H1 (cell line): ENCODE measurements at regions not wholly inside any gene's neighbourhood (a gene's known extent, or its start where the extent isn't known, plus 50 kb on each side); places are given as distances from the start of the nearest gene placed in this dataset.

Source experiments
- CTCF ChIA-PET: fragments of 300-600 bp; sonication (Branson Sonifier 250); formaldehyde crosslinking; loops from one replicate; lab custom pipeline; 2021; ENCODE audit not compliant: partially characterized antibody; lab: Charles Lee
- POLR2A ChIA-PET: fragments of 300-600 bp; sonication (Branson Sonifier 250); formaldehyde crosslinking; loops from one replicate; lab custom pipeline; 2021; ENCODE audit warnings: inconsistent platforms; ENCODE audit not compliant: partially characterized antibody; lab: Charles Lee
- DNase-seq, 2 experiments: peaks; one replicate each; pipeline versions ENCODE4 v3.0.0 to v3.0.0-alpha.2; 2010 to 2022; ENCODE audit warnings: low spot score in 2 of 2, low read depth in 1 of 2, mixed read lengths in 1 of 2
- FAIRE-seq: peaks from 2 replicates; lab custom pipeline; 2011; peaks lifted over from hg19 to GRCh38; lab: Jason Lieb, UNC
- H2AFZ ChIP-seq: 2 replicates; pipeline ENCODE4 v1.8.1; 2012; ENCODE audit warnings: low read length, inconsistent platforms
- H2AK5ac ChIP-seq: 2 replicates; pipeline ENCODE4 v1.6.1; 2013; ENCODE audit warnings: low read depth, low read length
- H2BK120ac ChIP-seq: replicated peaks from 2 replicates; pipeline ENCODE3; 2013; ENCODE audit warnings: low read depth, low read length, inconsistent platforms
- H2BK12ac ChIP-seq: 2 replicates; pipeline ENCODE4 v1.6.1; 2013; ENCODE audit warnings: low read depth, low read length
- H2BK15ac ChIP-seq: 2 replicates; pipeline ENCODE4 v1.6.1; 2013; ENCODE audit warnings: low read length
- H2BK20ac ChIP-seq: 2 replicates; pipeline ENCODE4 v1.6.1; 2013; ENCODE audit warnings: low read length
- H2BK5ac ChIP-seq: 2 replicates; pipeline ENCODE4 v1.6.1; 2013; ENCODE audit warnings: low read depth, low read length
- H3K14ac ChIP-seq: 2 replicates; pipeline ENCODE4 v1.6.1; 2013; ENCODE audit warnings: inconsistent platforms; ENCODE audit not compliant: insufficient read length
- H3K18ac ChIP-seq: 2 replicates; pipeline ENCODE4 v1.6.1; 2013; ENCODE audit warnings: low read length; ENCODE audit errors: extremely low read depth
- H3K23ac ChIP-seq: 2 replicates; pipeline ENCODE4 v1.6.1; 2013; ENCODE audit warnings: inconsistent platforms; ENCODE audit not compliant: insufficient read length
- H3K23me2 ChIP-seq: 2 replicates; pipeline ENCODE4 v1.6.1; 2013; ENCODE audit warnings: low read depth, low read length
- H3K27ac ChIP-seq: 2 replicates; pipeline ENCODE4 v1.6.1; 2011; ENCODE audit warnings: low read depth, low read length, inconsistent platforms
- H3K27me3 ChIP-seq, 4 experiments: replicated peaks in 1 of 4; 1 replicate in 1 of 4; 2 replicates in 3 of 4; pipeline versions ENCODE4 v1.6.1 to v1.8.1; 2011 to 2013; ENCODE audit warnings: low read length in 3 of 4, mild to moderate bottlenecking in 3 of 4, inconsistent platforms in 2 of 4, mixed read lengths in 2 of 4, moderate library complexity in 1 of 4; ENCODE audit not compliant: control insufficient read depth in 3 of 4, insufficient read depth in 3 of 4; ENCODE audit errors: extremely low read depth in 1 of 4
- H3K36me3 ChIP-seq, 4 experiments: 2 replicates each; pipeline versions ENCODE4 v1.6.1 to v1.8.1; 2011 to 2013; ENCODE audit warnings: mild to moderate bottlenecking in 4 of 4, low read length in 3 of 4, moderate library complexity in 2 of 4, control low read depth in 1 of 4, inconsistent platforms in 1 of 4; ENCODE audit not compliant: insufficient read depth in 4 of 4, control insufficient read depth in 2 of 4
- H3K4ac ChIP-seq: replicated peaks from 2 replicates; pipeline ENCODE3; 2013; ENCODE audit warnings: low read length, low read depth, mixed read lengths, inconsistent platforms; ENCODE audit not compliant: insufficient read length
- H3K4me1 ChIP-seq, 4 experiments: replicated peaks in 1 of 4; 1 replicate in 1 of 4; 2 replicates in 3 of 4; pipeline versions ENCODE4 v1.6.1 to v1.8.1; 2011 to 2013; ENCODE audit warnings: low read length in 3 of 4, inconsistent platforms in 2 of 4, mixed read lengths in 1 of 4; ENCODE audit not compliant: insufficient read depth in 4 of 4, control insufficient read depth in 3 of 4
- H3K4me2 ChIP-seq, 2 experiments: 2 replicates each; pipeline versions ENCODE4 v1.6.1 to v1.8.1; 2011 to 2013; ENCODE audit warnings: low read depth in 2 of 2, low read length in 2 of 2, control low read depth in 1 of 2, inconsistent platforms in 1 of 2, mild to moderate bottlenecking in 1 of 2; ENCODE audit not compliant: insufficient read depth in 1 of 2
- H3K4me3 ChIP-seq, 4 experiments: fragments of 200-600, 300-600 bp in 1 of 4; sonication (generic), shearing (Covaris generic), sonication (Bioruptor Twin) in 1 of 4; 2 replicates each; pipeline versions ENCODE4 v1.5.1 to v1.8.1; 2011 to 2016; ENCODE audit warnings: low read length in 4 of 4, low read depth in 3 of 4, control low read depth in 2 of 4, inconsistent platforms in 2 of 4, mild to moderate bottlenecking in 2 of 4, mixed read lengths in 1 of 4, moderate library complexity in 1 of 4; ENCODE audit not compliant: insufficient read depth in 2 of 4; ENCODE audit errors: extremely low read depth in 1 of 4
- H3K56ac ChIP-seq: replicated peaks from 2 replicates; pipeline ENCODE3; 2013; ENCODE audit warnings: low read depth, mild to moderate bottlenecking, mixed read lengths, low read length, inconsistent platforms; ENCODE audit not compliant: insufficient read length
- H3K79me1 ChIP-seq: 2 replicates; pipeline ENCODE4 v1.6.1; 2013; ENCODE audit warnings: low read depth, low read length, control low read depth
- H3K79me2 ChIP-seq, 2 experiments: 2 replicates each; pipeline versions ENCODE4 v1.6.1 to v1.8.1; 2012 to 2013; ENCODE audit warnings: low read length in 2 of 2, mild to moderate bottlenecking in 2 of 2, inconsistent platforms in 1 of 2; ENCODE audit not compliant: insufficient read depth in 2 of 2, control insufficient read depth in 1 of 2
- H3K9ac ChIP-seq, 4 experiments: replicated peaks in 1 of 4; 1 replicate in 1 of 4; 2 replicates in 3 of 4; pipeline versions ENCODE4 v1.6.1 to v1.8.1; 2011 to 2013; ENCODE audit warnings: low read depth in 3 of 4, low read length in 3 of 4, control low read depth in 2 of 4, mild to moderate bottlenecking in 2 of 4, moderate library complexity in 2 of 4, inconsistent platforms in 1 of 4; ENCODE audit errors: extremely low read depth in 1 of 4
- H3K9me3 ChIP-seq, 2 experiments: 2 replicates each; pipeline versions ENCODE4 v1.6.1 to v1.8.1; 2012 to 2013; ENCODE audit warnings: mild to moderate bottlenecking in 2 of 2, moderate library complexity in 2 of 2, control low read depth in 1 of 2, inconsistent platforms in 1 of 2, low read depth in 1 of 2, low read length in 1 of 2, mixed read lengths in 1 of 2; ENCODE audit not compliant: insufficient read depth in 2 of 2
- H4K20me1 ChIP-seq, 2 experiments: replicated peaks in 1 of 2; 2 replicates each; pipeline versions ENCODE3 to v1.8.1; 2011 to 2013; ENCODE audit warnings: inconsistent platforms in 2 of 2, low read length in 2 of 2, mild to moderate bottlenecking in 1 of 2; ENCODE audit not compliant: insufficient read depth in 2 of 2, control insufficient read depth in 1 of 2
- H4K5ac ChIP-seq: 2 replicates; pipeline ENCODE4 v1.6.1; 2013; ENCODE audit warnings: low read length, low read depth, mixed read lengths, inconsistent platforms; ENCODE audit not compliant: insufficient read length
- H4K8ac ChIP-seq: 2 replicates; pipeline ENCODE4 v1.8.0; 2013; ENCODE audit warnings: mild to moderate bottlenecking, moderate library complexity, low read length, inconsistent platforms; ENCODE audit not compliant: insufficient read depth; ENCODE audit errors: extremely low read depth
- H4K91ac ChIP-seq: replicated peaks from 2 replicates; pipeline ENCODE3; 2013; ENCODE audit warnings: low read length, mixed read lengths, inconsistent platforms; ENCODE audit not compliant: insufficient read length
- CREB1 ChIP-seq: IDR thresholded peaks from 2 replicates; pipeline ENCODE4 v1.6.1; 2012; ENCODE audit warnings: inconsistent platforms
- CTBP2 ChIP-seq: IDR thresholded peaks from 2 replicates; pipeline ENCODE4 v1.7.0; 2011; ENCODE audit warnings: borderline replicate concordance, mild to moderate bottlenecking, moderate library complexity, mixed read lengths, low read length; ENCODE audit not compliant: insufficient read depth, insufficient read length
- E2F6 ChIP-seq: IDR thresholded peaks from 2 replicates; pipeline ENCODE4 v1.6.1; 2012; ENCODE audit warnings: inconsistent platforms
- EGR1 ChIP-seq: IDR thresholded peaks from 2 replicates; pipeline ENCODE4 v1.6.1; 2011; ENCODE audit warnings: low read depth, low read length, borderline replicate concordance
- EP300 ChIP-seq, 2 experiments: IDR thresholded peaks; 1 replicate in 1 of 2; 2 replicates in 1 of 2; pipeline ENCODE4 v1.6.1; 2011 to 2012; ENCODE audit warnings: low read depth in 2 of 2, low read length in 2 of 2, mild to moderate bottlenecking in 2 of 2, borderline replicate concordance in 1 of 2, inconsistent platforms in 1 of 2, moderate library complexity in 1 of 2
- EZH2 ChIP-seq: fragments of 200-600 bp; sonication (generic); IDR thresholded peaks from 2 replicates; pipeline ENCODE4 v1.7.1; 2012; ENCODE audit warnings: low read depth, mild to moderate bottlenecking, moderate library complexity, low read length, inconsistent platforms; ENCODE audit not compliant: severe bottlenecking
- GTF2F1 ChIP-seq: IDR thresholded peaks from 2 replicates; pipeline ENCODE4 v1.6.1; 2012; ENCODE audit warnings: low read depth, low read length, improper control_type of control experiment, borderline replicate concordance
- HDAC6 ChIP-seq: IDR thresholded peaks from one replicate; pipeline ENCODE4 v1.7.1; 2012; ENCODE audit warnings: low read depth, mild to moderate bottlenecking, inconsistent platforms, low read length, moderate library complexity
- JUND ChIP-seq: IDR thresholded peaks from 2 replicates; pipeline ENCODE4 v1.6.1; 2011; ENCODE audit warnings: mild to moderate bottlenecking, improper control_type of control experiment, low read length
- MAFK ChIP-seq: IDR thresholded peaks from 2 replicates; pipeline ENCODE4 v1.6.1; 2012; ENCODE audit warnings: low read depth, mild to moderate bottlenecking, improper control_type of control experiment, low read length
- PHF8 ChIP-seq: fragments of 200-600 bp; sonication (generic); conservative IDR thresholded peaks from 2 replicates; pipeline ENCODE4 v1.7.1; 2012; ENCODE audit warnings: low read depth, mild to moderate bottlenecking, inconsistent platforms, low read length, moderate library complexity
- POLR2A ChIP-seq, 2 experiments: IDR thresholded peaks; 1 replicate in 1 of 2; 2 replicates in 1 of 2; pipeline ENCODE4 v1.6.1; 2011; ENCODE audit warnings: low read depth in 2 of 2, low read length in 2 of 2, mild to moderate bottlenecking in 2 of 2; ENCODE audit errors: control extremely low read depth in 1 of 2
- SIRT6 ChIP-seq: IDR thresholded peaks from one replicate; pipeline ENCODE4 v1.7.1; 2012; ENCODE audit warnings: low read length, inconsistent platforms
- SIX5 ChIP-seq: IDR thresholded peaks from 2 replicates; pipeline ENCODE4 v1.6.1; 2011; ENCODE audit warnings: mild to moderate bottlenecking, low read depth, low read length
- TAF7 ChIP-seq: optimal IDR thresholded peaks from 2 replicates; pipeline ENCODE3; 2011; ENCODE audit warnings: low read depth, mild to moderate bottlenecking, inconsistent platforms, low read length, moderate library complexity, borderline replicate concordance
- TEAD4 ChIP-seq: IDR thresholded peaks from 2 replicates; pipeline ENCODE4 v1.6.1; 2012; ENCODE audit warnings: low read depth, low read length, inconsistent platforms, mixed read lengths
- WGBS, 2 experiments: shearing (Covaris generic) in 1 of 2; methylation state at CpG; one replicate each; pipeline versions ENCODE4 v1.1.6 to v1.1.7; 2013 to 2015; ENCODE audit warnings: low lambda C conversion rate in 2 of 2, mixed read lengths in 2 of 2, inconsistent platforms in 1 of 2, low coverage in 1 of 2, missing lambda C conversion rate in 1 of 2; ENCODE audit not compliant: insufficient replicate concordance in 2 of 2, insufficient coverage in 1 of 2, insufficient read length in 1 of 2; ENCODE audit errors: extremely low coverage in 1 of 2, missing lambda C conversion rate in 1 of 2; 5-methylcytosine and 5-hydroxymethylcytosine counted together

- Histone ChIP-seq H3K27me3 (no peaks in the 10 kb centered on the region), H2BK20ac (no peak overlapping the region), H3K4me3 (no peak overlapping the region), H4K8ac (no peak overlapping the region), H3K4me1 (no peaks in the 10 kb centered on the region), H2AFZ (peak overlapping the region; percentile 40; the same call in 1 of the 2 replicates), H3K14ac (no peak overlapping the region), H3K79me2 (no peaks in the 10 kb centered on the region), H3K9ac (no peak overlapping the region), H3K56ac (no peak overlapping the region), H3K9me3 (no peaks in the 10 kb centered on the region), H3K4me2 (no peak overlapping the region), H4K20me1 (no peaks in the 10 kb centered on the region), H2BK15ac (no peak overlapping the region), H3K27ac (no peak overlapping the region), H2BK5ac (no peak overlapping the region), H2AK5ac (no peak overlapping the region), H4K5ac (no peak overlapping the region), H4K91ac (no peak overlapping the region), H3K18ac (no peak overlapping the region), H2BK12ac (no peak overlapping the region), H3K36me3 (no peaks in the 10 kb centered on the region), H2BK120ac (no peak overlapping the region), H3K23ac (no peak overlapping the region), H3K79me1 (no peaks in the 10 kb centered on the region), H3K23me2 (no peaks in the 10 kb centered on the region), H3K4ac (no peak overlapping the region)
- CTCF ChIA-PET, result no interaction called here
- FAIRE-seq (no peak), DNase-seq (no peak)
- WGBS, 2 experiments, result 80% methylated on average over 5 of the region's 5 CpGs; no CpG with 5 or more reads in 1 of the 2 experiments
- POLR2A ChIA-PET, result no interaction called here
- TF ChIP-seq TAF7, result no peak
- no peak for TF ChIP-seq CREB1
- TF ChIP-seq GTF2F1, result no peak
- no peak for TF ChIP-seq SIX5
- no peak for TF ChIP-seq EZH2
- TF ChIP-seq EP300 (IDR thresholded peaks at IDR 0.05; ENCODE audit: borderline replicate concordance in 1 of 2, low read depth in 2 of 2, low read length in 2 of 2), result no peak
- TF ChIP-seq EGR1, result no peak
- no peak for TF ChIP-seq HDAC6
- no peak for TF ChIP-seq E2F6
- no peak for TF ChIP-seq POLR2A (IDR thresholded peaks at IDR 0.05; ENCODE audit: control extremely low read depth in 1 of 2, low read depth in 2 of 2, low read length in 2 of 2)
- TF ChIP-seq CTBP2, result no peak
- no peak for TF ChIP-seq JUND
- TF ChIP-seq MAFK, result no peak
- TF ChIP-seq PHF8, result no peak
- no peak for TF ChIP-seq SIRT6
- no peak for TF ChIP-seq TEAD4
These were observed 703.4 kb upstream of the LINC00305 start for GRCh38 chr18:64852281-64852680.
